ENCODE measurements at regions not wholly inside any gene's neighbourhood (a gene's known extent, or its start where the extent isn't known, plus 50 kb on each side); places are given as distances from the start of the nearest gene placed in this dataset.

DNA sequence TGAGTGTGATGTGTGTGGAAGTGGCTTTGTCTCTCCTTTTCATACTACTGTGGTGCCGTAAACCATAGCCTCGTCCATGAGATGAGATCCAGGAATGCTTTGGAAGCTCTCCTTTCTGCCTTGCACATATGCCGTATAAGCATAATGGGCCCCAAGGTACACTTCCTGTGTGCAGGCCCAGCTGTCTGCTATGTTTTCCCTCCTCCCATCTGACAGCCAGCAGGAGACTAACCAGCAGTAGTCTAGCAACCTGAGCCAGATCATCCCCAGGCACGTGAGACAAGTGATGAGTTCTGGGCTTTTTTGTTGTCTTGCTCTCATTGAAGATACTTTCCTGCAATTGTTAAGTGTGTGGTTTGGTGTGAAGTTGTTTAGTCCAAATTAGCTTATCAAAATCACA is 555.5 kb upstream of the LRRTM4 start (continued):
- TF ChIP-seq, protein P1, sequence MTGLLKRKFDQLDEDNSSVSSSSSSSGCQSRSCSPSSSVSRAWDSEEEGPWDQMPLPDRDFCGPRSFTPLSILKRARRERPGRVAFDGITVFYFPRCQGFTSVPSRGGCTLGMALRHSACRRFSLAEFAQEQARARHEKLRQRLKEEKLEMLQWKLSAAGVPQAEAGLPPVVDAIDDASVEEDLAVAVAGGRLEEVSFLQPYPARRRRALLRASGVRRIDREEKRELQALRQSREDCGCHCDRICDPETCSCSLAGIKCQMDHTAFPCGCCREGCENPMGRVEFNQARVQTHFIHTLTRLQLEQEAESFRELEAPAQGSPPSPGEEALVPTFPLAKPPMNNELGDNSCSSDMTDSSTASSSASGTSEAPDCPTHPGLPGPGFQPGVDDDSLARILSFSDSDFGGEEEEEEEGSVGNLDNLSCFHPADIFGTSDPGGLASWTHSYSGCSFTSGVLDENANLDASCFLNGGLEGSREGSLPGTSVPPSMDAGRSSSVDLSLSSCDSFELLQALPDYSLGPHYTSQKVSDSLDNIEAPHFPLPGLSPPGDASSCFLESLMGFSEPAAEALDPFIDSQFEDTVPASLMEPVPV (CRISPR knock-in tag; IDR thresholded peaks at IDR 0.05) = no peak

DNA sequence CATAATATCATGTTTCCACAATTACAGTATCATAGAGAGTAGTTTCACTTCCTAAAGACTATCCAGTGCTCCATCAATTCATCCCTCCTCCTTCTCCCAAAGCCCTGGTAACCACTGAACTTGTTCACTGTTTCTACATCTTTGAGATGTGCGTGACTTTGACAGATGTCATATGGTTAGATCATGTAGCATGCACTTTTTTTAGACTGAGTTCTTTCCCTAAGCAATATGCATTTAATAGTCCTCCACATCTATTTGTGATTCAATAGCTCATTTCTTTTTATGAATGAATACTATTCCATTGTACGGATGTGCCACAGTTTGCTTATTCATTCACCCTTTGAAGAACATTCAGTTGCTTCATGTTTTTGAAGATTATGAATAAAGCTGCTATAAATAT is 560.4 kb upstream of the LRRTM4 start:
- in situ Hi-C loops (cut with HindIII; ENCODE audit: extremely low pct_ligation_motif_present, low pct_unique_long_range_greater_than_20kb) (no loop called here), intact Hi-C loops (cut with micrococcal nuclease; ENCODE audit: unreplicated experiment) (no loop called here)
- FAIRE-seq (no peak), DNase-seq (ENCODE audit: low spot score) (no peak), ATAC-seq (no peak)
- Histone ChIP-seq H3K27me3 (ENCODE audit: control insufficient read depth in 1 of 2, insufficient read depth in 2 of 2, low read length in 2 of 2) (no peaks in the 10 kb centered on the region), H3K36me3 (replicated peaks in 1 of 2; ENCODE audit: control insufficient read depth in 1 of 2, insufficient read depth in 2 of 2, low read length in 2 of 2) (no peaks in the 10 kb centered on the region; a peak in 1 of 5 replicates), H3K4me3 (replicated peaks in 1 of 3; ENCODE audit: insufficient read depth in 1 of 3, low read depth in 2 of 3, low read length in 3 of 3) (no peak overlapping the region), H3K4me1 (ENCODE audit: insufficient read depth, low read length) (no peaks in the 10 kb centered on the region), H3K4me2 (ENCODE audit: low read depth, low read length) (no peak overlapping the region), H3K9ac (ENCODE audit: insufficient read depth, low read depth, low read length) (no peak overlapping the region), H3K9me3 (ENCODE audit: low read length) (no peaks in the 10 kb centered on the region), H4K20me1 (ENCODE audit: insufficient read depth, low read length) (no peaks in the 10 kb centered on the region), H3K27ac (ENCODE audit: extremely low read length, insufficient read depth, low read length) (no peak overlapping the region), H2AFZ (ENCODE audit: low read length) (no peak overlapping the region), H3K79me2 (ENCODE audit: insufficient read depth, low read length) (no peaks in the 10 kb centered on the region)
- CTCF ChIA-PET (ENCODE audit: low intra/inter-chr PET ratio, low total read pairs) = no interaction called here
- TF ChIP-seq, protein P2, sequence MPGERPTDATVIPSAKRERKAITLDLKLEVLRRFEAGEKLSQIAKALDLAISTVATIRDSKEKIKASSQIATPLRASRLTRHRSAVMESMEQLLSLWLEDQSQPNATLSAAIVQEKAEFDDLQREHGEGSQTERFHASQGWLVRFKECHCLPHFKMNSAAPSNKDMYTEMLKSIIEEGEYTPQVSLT (CRISPR knock-in tag; IDR thresholded peaks at IDR 0.05; ENCODE audit: borderline replicate concordance, low read depth) = no peak
- TF ChIP-seq ZNF329 (CRISPR knock-in tag; IDR thresholded peaks at IDR 0.05; ENCODE audit: low read depth) (no peak), ZNF768 (CRISPR knock-in tag; IDR thresholded peaks at IDR 0.05) (no peak), NR2F1 (CRISPR knock-in tag; IDR thresholded peaks at IDR 0.05) (no peak), CEBPG (CRISPR knock-in tag; IDR thresholded peaks at IDR 0.05) (no peak), ZBTB3 (CRISPR knock-in tag; IDR thresholded peaks at IDR 0.05; ENCODE audit: borderline replicate concordance, low read depth) (no peak), GPN1 (CRISPR knock-in tag; IDR thresholded peaks at IDR 0.05; ENCODE audit: borderline replicate concordance) (no peak), ZNF333 (CRISPR knock-in tag; IDR thresholded peaks at IDR 0.05; ENCODE audit: borderline replicate concordance) (no peak), ZNF724P (CRISPR knock-in tag; IDR thresholded peaks at IDR 0.05; ENCODE audit: borderline replicate concordance) (no peak), ZSCAN30 (CRISPR knock-in tag; IDR thresholded peaks at IDR 0.05) (no peak), MTA1 (CRISPR knock-in tag; IDR thresholded peaks at IDR 0.05; ENCODE audit: borderline replicate concordance) (no peak), ZNF678 (CRISPR knock-in tag; IDR thresholded peaks at IDR 0.05) (no peak), ZNF878 (CRISPR knock-in tag; IDR thresholded peaks at IDR 0.05) (no peak), ATRX (CRISPR knock-in tag; IDR thresholded peaks at IDR 0.05; ENCODE audit: borderline replicate concordance) (no peak), ZNF598 (CRISPR knock-in tag; IDR thresholded peaks at IDR 0.05; ENCODE audit: borderline replicate concordance) (no peak), ZNF121 (CRISPR knock-in tag; IDR thresholded peaks at IDR 0.05) (no peak), KMT2B (CRISPR knock-in tag; IDR thresholded peaks at IDR 0.05) (no peak)
- TF ChIP-seq, protein P1 (CRISPR knock-in tag; IDR thresholded peaks at IDR 0.05) = no peak
- BruUV-seq (replicated peaks) = no TSS peak
- POLR2A ChIA-PET = no interaction called here
- WGBS (ENCODE audit: low lambda C conversion rate) = 99% methylated on average over 2 of the region's 2 CpGs

Measured in HepG2 (cell line).